Panc1 (cell line): ENCODE measurements at regions not wholly inside any gene's neighbourhood (a gene's known extent, or its start where the extent isn't known, plus 50 kb on each side); places are given as distances from the start of the nearest gene placed in this dataset.

Experiments
- POLR2AphosphoS5 ChIP-seq: IDR thresholded peaks from 2 replicates; pipeline ENCODE4 v1.6.1; 2012; ENCODE audit warnings: mild to moderate bottlenecking, low read depth, low read length, moderate library complexity
- TF ChIP-seq, protein P1 (sequence below): fragments of 450-650 bp; IDR thresholded peaks from 2 replicates; pipeline ENCODE4 v1.5.1; 2017; ENCODE audit warnings: mild to moderate bottlenecking
- TF ChIP-seq, protein P2 (sequence below), 2 experiments: IDR thresholded peaks; 2 replicates each; pipeline ENCODE4 v1.6.1; 2011 to 2012; ENCODE audit warnings: low read depth in 2 of 2, control low read depth in 1 of 2, low read length in 1 of 2, mild to moderate bottlenecking in 1 of 2, moderate library complexity in 1 of 2; ENCODE audit not compliant: insufficient read depth in 1 of 2

GRCh38 chr19:27955485-27956480, 1257.2 kb downstream of the UQCRFS1 start:
- no peak for TF ChIP-seq POLR2AphosphoS5
- TF ChIP-seq, protein P1, sequence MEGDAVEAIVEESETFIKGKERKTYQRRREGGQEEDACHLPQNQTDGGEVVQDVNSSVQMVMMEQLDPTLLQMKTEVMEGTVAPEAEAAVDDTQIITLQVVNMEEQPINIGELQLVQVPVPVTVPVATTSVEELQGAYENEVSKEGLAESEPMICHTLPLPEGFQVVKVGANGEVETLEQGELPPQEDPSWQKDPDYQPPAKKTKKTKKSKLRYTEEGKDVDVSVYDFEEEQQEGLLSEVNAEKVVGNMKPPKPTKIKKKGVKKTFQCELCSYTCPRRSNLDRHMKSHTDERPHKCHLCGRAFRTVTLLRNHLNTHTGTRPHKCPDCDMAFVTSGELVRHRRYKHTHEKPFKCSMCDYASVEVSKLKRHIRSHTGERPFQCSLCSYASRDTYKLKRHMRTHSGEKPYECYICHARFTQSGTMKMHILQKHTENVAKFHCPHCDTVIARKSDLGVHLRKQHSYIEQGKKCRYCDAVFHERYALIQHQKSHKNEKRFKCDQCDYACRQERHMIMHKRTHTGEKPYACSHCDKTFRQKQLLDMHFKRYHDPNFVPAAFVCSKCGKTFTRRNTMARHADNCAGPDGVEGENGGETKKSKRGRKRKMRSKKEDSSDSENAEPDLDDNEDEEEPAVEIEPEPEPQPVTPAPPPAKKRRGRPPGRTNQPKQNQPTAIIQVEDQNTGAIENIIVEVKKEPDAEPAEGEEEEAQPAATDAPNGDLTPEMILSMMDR: no peak
- TF ChIP-seq, protein P2, sequence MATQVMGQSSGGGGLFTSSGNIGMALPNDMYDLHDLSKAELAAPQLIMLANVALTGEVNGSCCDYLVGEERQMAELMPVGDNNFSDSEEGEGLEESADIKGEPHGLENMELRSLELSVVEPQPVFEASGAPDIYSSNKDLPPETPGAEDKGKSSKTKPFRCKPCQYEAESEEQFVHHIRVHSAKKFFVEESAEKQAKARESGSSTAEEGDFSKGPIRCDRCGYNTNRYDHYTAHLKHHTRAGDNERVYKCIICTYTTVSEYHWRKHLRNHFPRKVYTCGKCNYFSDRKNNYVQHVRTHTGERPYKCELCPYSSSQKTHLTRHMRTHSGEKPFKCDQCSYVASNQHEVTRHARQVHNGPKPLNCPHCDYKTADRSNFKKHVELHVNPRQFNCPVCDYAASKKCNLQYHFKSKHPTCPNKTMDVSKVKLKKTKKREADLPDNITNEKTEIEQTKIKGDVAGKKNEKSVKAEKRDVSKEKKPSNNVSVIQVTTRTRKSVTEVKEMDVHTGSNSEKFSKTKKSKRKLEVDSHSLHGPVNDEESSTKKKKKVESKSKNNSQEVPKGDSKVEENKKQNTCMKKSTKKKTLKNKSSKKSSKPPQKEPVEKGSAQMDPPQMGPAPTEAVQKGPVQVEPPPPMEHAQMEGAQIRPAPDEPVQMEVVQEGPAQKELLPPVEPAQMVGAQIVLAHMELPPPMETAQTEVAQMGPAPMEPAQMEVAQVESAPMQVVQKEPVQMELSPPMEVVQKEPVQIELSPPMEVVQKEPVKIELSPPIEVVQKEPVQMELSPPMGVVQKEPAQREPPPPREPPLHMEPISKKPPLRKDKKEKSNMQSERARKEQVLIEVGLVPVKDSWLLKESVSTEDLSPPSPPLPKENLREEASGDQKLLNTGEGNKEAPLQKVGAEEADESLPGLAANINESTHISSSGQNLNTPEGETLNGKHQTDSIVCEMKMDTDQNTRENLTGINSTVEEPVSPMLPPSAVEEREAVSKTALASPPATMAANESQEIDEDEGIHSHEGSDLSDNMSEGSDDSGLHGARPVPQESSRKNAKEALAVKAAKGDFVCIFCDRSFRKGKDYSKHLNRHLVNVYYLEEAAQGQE (IDR thresholded peaks at IDR 0.05; ENCODE audit: insufficient read depth in 1 of 2, low read depth in 2 of 2, low read length in 1 of 2): no peak
